ENCODE measurements at regions not wholly inside any gene's neighbourhood (a gene's known extent, or its start where the extent isn't known, plus 50 kb on each side); places are given as distances from the start of the nearest gene placed in this dataset.

DNA sequence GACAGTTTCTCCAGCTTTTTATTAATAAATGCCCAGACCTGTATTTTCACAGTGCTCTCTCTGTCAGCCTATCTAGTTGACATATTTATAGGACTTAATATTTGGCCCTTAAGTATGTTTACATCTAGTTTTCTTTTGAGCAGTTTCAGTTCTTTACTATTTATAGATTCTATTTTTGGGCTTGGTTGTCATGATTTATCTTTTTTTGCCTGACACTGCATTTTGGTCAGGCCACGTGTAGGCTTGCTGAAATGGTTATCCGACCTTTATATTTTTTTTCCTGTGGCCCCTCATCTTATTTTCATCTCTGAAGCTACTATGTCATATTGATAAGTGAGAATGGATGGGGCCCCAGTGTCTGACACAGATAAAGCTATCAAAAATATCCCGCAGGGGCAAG is 515.4 kb upstream of the FZD8 start:
- DNase-seq: no peak

DNA sequence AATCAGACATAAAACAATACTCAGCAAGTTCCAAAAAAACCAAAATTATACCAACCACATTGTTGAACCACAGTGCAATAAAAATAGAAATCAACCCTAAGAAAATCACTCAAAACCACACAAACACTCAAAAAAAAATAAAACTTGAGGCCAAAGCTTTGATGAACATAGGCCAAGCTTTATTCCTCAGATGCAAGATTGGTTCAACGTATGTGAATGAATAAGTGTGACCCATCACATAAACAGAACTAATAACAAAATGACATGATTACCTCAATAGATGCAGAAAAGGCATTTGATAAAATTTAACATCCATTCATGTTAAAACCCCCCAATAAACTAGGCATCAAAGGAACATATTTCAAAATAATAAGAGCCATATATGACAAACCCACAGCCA is 506.1 kb upstream of the FZD8 start:
- DNase-seq: no peak

DNA sequence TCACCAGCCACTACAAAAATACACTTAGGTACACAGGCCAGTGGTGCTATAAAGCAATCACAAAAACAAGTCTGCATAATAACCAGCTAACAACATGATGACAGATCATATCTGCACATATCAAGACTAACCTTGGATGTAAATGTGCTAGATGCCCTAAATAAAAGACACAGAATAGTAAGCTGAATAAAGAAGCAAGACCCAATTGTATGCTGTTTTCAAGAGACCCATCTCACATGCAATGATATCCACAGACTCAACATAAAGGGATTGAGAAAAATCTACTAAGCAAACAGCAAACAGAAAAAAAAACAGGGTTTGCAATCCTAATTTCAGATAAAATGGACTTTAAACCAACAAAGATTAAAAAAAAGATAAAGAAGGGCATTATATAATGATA is 505.4 kb upstream of the FZD8 start:
- DNase-seq: no peak

DNA sequence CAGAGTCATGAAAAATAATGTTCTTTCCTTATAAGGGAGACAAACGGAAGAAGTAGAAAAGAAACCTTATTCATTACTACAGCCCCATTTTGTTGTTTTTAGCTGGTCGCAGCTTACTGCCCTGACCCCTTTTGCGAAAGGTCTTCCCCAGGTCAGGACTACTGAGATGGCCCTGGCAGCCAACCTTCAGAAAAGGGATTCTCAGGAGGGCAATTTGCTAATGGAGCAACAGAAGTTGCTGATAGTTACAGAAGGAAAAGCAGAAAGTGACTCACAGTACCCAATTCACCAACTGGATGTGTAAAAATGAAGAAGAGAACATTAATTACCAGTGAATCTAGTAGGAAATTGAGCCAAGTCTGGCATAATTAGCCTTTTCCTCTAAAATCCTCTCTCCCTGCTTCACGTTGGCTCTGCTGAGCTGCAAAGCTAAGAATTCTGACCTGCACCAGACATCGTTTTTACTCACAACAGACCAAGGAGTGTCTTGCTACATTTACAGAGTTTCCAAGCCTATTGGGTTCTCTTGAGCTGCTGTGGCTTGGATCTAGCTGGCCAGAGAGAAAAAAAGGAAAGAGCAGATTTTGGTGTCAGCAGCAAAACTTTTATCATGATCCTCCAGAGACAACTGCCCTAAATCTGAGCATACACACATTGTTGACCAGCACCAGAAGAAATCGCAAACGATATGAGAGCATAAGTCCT is 499.9 kb upstream of the FZD8 start:
- no peak for DNase-seq

DNA sequence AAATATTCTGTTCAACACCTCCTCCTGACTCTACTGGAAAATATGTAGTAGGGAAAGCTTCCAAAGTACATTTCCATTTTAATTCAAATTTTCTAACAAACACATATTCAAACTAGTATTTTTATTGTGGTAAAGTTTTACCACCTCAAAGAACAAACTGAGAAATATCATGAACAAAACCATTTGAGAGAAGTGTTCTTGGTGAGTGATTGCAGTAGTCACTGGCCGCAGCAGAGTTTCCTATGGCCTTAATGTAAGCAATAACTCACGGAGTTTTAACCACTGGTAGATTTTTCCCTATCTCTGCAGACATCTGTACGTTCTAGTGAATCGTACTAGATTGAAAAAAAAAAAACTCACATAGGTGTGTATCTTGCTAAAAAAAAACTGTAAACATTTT is 487.0 kb upstream of the FZD8 start:
- DNase-seq: no peak

DNA sequence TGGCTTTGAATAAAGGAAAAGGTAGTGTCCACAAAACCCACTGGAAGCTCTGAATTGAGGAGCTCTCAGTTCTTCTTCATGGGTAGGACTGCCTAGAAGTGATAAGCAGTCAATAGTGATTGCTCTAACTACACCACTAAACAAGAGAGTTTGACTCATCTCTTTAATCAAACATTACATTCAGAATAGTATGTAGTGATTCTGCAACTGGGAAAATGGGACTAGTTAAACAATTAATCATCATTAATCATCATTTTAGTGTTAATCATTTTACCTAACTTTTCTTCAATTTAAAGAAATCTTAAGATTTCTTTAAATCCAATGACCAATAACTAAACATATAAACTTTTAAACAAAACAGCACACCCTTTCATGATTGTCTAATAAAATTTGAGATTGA is 484.0 kb upstream of the FZD8 start:
- no peak for DNase-seq

DNA sequence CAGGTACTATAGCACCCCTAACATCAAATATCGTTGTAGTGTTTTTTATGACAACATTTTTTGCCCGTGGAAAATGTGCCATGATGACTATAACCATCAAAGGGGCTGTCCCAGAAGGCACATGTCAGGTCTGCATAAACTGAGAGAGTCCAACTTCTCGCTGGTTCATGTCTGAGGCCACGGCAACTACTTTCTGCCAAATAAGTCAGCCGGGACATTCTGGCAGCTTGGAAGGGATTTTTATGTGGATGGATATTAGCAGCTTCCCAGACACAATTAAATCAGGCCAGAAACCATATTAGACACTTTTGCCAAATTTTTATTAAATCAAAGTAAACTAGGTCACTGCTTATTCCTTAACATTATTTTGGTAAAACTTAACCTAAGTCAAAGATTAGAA is 477.4 kb upstream of the FZD8 start:
- no peak for DNase-seq

DNA sequence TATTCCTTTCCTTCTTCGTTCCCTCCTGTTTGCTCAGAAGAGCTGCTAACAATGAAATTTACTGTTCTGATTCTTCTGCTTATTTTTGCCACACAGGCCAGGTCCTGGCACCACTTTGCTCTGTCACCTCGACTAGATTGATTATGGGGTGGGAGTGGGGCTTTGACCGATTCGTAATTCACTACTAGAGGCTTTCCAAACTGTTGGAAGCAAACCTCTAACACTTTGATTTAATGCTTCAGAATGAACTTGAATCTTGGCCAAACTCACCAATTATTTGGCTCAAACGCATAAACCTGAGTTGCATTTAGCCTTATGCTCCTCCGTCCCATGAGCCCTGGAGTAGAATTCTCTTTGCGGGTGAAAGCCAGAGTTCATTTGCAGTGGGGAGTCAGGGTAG is 476.2 kb upstream of the FZD8 start:
- no peak for DNase-seq

DNA sequence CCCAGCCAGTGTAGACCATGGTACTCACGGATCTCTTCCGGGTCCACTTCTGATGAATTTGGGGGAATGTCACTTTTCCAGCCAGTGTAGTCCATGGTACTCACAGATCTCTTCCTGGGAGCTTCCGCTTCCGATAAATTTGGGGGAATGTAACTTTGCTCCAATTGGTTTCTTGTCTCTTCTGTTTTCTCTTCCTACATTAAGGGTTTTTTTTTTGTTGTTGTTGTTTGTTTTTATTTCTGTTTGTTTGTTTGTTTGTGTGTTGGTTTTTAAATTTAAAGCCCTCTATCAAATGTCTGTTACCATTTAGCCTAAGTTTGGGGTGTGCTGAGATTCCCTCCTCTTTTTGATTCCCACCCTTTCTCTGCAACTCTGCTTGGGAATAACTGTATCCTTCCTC is 475.8 kb upstream of the FZD8 start:
- DNase-seq: no peak

DNA sequence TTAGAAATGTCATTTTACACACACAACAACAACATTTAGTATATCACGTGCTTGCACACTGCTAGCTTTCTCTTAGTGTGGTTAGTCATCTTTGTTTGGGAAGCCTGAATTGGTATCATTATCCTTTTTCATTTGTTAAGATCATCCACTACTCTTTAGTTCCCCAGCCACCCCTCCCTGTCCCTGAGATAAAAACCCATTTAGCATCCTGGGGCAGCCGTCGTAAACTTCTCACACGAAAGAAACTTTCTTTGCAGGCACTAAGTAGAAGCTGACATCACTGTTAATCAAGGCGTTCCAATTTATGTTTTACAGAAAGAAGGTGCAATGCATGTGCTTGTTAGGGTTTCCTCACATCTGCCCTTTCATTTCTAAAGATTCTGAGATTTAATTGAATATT is 475.1 kb upstream of the FZD8 start:
- no peak for DNase-seq

DNA sequence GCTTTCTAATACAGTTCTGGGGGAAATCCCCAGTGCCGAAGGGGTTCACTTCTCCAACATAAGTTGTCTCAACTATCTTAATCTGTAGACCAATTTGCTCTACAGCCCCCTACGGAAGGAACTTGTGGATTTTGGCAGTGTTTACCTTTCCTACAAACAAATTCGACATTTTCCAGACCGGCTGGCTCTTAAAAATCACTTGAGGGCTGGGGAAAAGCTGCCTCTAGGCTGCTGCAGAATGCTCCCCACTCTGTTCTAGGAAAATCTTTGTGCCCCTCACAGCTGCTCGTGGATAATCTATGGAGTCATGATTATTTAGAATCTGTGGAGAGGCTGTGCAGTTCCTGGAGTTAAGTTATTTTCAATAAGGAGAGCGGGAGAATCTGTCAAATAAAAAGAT is 474.6 kb upstream of the FZD8 start:
- no peak for DNase-seq

DNA sequence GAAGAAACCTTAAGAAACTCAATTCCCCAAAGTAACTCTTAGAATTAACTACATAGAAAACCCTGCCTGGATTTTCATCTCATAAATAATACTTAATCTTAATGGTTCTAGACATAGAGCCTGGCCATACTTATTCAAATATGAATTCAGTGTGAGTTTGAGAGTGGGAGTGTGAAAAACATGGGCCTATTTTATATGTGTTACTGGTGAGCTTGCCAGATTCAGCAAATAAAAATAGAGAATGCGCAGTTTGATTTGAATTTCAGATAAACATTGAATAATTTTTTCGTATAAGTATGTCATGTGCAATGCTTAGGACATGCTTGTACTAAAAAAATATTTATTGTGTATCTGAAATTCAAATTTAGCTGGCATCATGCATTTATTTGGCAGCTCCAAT is 473.9 kb upstream of the FZD8 start:
- no peak for DNase-seq

DNA sequence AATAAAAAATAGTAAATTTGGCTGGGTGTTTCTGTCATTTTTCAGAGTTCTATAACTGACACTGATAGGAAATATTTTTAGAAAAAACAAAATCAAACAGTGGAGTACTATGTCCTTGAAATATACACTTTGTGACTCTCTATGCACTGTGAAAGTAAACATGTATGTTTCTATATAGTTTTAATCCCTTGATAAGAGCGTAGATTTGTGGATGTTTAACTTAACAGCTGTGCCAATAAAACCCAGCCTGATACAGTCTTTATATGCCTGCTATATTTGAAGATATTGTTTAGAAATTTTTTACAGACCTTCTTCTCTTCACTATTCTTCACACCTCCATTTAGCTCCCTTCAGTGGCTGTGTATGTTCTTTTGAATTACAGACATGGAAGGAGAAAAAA is 473.3 kb upstream of the FZD8 start:
- DNase-seq: no peak

DNA sequence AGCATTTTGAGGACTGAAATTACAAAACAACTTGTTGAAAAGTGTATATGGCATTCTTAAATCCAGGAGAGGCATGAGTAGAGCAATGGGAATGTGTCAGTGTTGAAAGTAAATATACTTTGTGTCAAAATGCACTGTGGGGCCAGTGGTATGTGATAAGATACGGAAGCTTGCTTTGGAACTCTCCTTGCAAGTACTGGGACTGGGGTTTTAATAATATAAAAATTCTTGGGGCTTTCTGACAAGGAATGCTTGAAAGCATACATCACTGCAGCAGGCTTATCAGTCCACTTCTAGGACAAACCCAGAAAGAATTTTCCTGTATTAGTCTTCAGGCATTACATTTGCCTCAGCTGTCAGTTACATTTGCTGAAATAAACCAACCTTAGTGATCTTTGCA is 472.8 kb upstream of the FZD8 start:
- DNase-seq: no peak

DNA sequence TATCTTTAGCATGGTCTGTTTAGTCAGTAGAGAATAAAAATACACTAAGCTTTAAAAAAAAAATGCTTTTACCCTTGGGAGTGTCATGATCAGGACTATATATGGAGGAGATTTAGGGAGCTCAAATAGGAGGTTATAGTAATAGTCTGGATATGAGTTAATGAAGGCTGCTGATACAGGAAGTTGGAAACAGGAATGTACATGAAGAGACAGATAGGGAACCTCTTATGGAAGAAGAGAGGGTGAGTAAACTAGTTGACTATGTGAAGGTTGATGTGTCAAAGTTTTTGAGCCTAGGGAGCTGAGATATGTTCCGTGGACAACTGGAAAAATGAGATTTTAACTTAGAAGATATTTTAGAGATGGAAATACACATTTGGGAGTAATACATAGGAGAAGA is 472.0 kb upstream of the FZD8 start:
- DNase-seq: no peak

DNA sequence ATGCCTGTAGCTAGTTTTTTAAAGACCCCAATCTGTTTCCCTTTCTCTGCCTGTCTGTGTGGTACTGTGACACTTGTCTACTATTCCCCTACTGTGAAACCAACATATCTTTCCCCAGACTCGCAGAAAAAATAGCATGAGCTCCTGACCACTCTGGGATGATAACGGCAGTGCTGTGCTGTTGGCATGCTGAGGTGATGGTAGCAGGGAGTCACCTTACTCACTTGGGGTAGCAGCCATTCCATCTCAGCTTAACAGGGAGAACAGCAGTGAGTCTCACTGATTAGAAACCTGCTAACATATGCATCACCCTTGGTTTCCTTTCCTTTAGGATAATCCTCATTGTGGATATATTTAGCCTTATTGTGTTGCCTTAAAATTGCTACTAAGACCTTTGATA is 469.6 kb upstream of the FZD8 start:
- DNase-seq: no peak

DNA sequence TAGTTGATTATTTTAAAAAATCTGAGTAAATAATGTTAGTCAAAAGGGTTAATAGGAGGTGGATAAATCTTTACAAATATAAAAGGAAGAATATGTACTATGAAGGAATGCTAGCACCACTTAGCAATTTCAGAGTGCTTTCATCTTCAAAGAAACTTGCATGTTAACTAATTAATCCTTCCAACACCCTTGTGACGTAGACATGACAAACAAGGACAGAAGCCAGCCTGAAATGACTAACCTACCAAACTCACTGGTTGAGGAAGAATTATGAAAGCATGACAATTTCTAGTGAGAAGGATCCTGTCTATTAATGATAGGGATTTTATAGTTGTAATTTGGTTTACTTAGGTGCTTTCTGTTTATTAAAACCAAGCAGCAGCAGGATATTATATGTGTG is 468.0 kb upstream of the FZD8 start:
- no peak for DNase-seq

DNA sequence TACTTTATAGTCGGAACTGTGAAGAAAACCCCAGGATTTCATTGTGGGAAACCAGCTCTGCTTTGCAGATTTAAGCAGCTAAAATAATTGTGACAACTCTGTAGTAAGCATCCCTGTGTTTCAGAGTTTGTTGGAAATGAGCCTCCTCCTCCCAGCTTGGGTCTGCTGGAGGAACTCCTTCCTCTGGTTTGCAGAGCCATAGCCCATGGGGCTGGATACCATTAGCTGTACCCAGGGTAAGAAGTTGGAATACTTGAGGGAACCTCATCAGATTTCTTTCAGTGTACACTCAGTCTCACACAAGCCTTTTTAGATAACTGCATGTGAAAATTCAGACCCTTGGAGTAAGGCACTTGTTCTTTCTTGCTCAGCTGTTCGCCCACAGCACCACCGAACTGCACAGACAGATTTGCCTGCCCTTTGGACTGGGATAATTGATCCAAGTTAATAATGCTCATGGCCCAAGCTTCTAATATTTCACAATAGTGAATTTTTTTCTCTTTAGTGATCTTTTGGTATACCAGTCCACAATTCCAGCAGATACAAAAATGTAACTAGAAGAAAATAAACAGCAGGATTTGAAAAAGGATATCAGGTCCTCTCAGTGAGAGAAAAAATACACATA is 467.4 kb upstream of the FZD8 start:
- DNase-seq: no peak

DNA sequence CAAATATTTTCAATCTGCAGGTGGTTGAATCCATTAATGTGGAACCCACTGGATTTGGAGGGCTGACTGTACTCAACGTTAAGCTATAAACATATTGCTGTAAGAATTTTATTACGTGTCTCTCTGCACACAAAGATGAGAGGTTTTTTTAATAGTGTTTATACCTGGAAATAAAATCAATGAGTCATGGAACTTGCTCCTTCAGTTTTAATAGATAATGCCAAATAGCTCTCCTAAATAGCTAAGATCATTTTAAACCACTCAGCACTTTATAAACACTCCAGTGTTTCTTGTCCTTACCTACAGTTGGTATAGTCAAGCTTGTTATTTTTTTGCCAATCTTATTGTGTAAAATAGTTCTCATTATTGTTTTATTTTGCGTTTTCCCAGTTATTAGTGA is 455.6 kb upstream of the FZD8 start:
- DNase-seq: no peak

DNA sequence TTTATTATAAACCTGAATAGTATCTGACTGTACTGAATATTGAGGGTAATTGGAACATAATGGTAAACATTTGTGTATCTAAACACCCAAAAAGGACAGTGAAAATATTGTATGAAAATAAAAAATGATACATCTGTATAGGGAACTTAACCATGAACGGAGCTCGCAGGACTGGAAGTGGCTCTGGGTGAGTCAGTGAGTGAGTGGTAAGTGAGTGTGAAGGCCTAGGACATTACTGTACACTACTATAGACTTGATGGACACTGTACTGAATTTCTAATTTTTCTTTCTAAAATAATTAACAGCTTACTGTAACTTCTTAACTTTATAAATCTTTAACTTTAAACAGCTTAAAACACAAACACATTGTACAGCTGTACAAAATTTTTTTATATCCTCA is 454.5 kb upstream of the FZD8 start:
- DNase-seq: no peak

DNA sequence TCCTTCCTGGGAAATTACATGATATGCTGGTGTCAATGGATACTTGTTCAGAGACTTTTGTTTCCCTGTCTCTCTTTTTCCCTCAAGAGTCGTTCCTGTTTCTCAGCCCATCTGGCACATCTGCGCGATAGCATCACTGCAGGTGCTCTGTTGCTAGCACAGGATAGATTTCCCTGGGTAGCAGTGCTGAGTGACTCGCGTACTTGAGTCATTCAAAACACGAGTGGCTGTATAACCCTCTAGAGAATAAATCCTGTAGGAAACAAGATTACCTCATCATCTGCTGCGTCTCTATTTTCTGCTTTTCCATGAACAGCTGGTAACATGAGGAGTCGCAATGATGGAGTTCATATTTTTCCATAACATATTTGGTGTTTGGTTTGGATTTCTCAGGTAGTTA is 452.0 kb upstream of the FZD8 start:
- DNase-seq: no peak

DNA sequence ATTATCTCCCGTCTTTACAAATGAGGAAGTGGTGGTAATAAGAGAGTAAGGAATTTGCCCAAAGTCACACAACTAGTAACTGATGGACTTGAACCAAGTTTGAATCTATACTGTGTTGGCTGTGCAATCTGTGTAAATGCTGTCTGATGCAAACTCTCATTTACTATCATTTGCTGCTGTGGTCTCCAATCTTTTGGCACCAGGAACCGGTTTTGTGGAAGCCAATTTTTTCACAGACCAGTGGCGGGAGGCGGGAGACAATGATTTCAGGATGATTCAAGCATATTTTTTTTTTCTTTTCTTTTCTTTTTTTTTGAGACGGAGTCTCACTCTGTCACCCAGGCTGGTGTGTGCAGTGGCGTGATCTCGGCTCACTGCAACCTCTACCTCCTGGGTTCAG is 450.0 kb upstream of the FZD8 start:
- DNase-seq: no peak

DNA sequence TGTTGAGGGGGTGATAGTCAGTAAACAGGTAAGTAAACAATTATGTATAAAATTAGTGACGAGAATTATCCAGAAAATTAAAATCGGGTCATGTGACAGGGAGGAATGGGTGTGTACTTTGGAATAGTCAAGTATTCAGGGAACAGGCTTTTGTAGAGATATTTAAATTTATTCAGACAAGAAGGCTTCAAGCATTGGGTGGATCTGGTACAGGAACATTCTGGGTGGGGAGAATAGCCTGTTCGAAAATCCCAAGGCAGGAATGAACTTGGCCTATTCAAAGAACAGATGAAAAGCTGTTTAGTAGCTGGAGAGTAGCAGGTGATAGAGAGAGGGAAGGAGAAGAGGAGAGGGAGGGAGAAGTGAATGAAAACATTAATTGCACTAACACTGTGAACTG is 448.9 kb upstream of the FZD8 start:
- DNase-seq: no peak

DNA sequence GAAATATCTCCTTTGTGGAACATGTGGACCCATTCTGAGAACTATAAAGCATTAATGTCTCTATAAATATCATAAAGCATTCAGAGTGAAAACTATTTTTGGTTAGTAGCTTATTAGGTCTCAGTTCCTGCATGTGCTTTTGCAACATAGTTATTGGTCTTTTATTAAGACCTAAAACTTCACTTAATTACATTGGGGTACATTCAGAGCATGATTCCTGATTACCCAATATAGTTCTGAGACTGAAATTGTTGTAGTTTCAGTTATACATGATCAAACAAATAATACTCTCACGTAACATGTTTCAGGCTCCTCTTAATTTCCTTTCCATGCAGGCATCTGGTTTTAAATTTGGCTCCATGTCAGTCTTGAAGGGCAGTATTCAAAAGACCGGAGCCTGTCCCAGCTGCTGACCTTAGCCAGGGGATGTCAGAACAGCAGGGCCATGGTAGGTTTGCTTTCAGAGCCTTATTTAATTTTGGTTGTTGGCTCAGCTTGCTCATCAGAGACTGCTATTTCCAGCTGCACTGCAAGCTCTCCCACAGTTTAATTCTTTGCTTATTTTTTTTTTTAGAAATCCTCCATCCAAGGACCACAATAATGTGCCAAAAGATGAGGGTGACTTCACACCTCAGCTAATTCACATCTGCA is 447.8 kb upstream of the FZD8 start:
- no peak for DNase-seq

Data from activated T-cell treated with anti-CD3 and anti-CD28 coated beads, Interleukin-2, amount 50 U/mL, for 48 hours (primary cell).